Fibroblast of mammary gland (primary cell): ENCODE measurements at regions not wholly inside any gene's neighbourhood (a gene's known extent, or its start where the extent isn't known, plus 50 kb on each side); places are given as distances from the start of the nearest gene placed in this dataset.

Source experiments
- DNase-seq: peaks from one replicate; pipeline ENCODE4 v3.0.0-alpha.2; 2010; ENCODE audit warnings: low read depth
- H3K4me3 ChIP-seq: 2 replicates; pipeline ENCODE4 v1.5.1; 2011; ENCODE audit warnings: low read depth, mild to moderate bottlenecking, low read length, moderate library complexity; ENCODE audit not compliant: control insufficient read depth
- CTCF ChIP-seq: conservative IDR thresholded peaks from 2 replicates; pipeline ENCODE4 v1.5.1; 2011; ENCODE audit warnings: low read depth, low read length, inconsistent platforms; ENCODE audit not compliant: control insufficient read depth, insufficient read depth

DNA sequence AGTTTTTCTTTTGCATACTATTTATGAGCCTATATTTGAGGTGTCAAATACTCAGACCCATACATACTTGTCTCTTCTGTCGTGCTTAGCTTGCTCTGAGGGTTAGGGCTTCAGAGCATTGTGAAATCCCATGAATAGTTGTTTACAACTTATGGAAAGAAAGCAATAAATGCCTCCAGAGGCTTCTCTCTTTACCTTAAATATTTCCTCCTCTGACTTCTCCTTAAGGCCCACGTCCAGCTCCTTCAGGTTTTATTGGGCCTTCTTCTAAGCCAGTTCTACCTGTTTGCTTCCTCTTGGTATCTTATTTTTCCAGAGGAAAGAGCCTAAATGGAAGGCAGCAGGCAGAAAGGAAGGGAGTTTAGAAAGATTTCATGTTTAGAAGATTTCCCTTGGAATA, 218.6 kb downstream of the SPTSSA start:
- H3K4me3 ChIP-seq: no peak overlapping the region
- TF ChIP-seq CTCF: no peak
- DNase-seq: no peak

GRCh38 chr14:34243001-34243400, 219.0 kb downstream of the SPTSSA start:
- no peak for TF ChIP-seq CTCF

DNA sequence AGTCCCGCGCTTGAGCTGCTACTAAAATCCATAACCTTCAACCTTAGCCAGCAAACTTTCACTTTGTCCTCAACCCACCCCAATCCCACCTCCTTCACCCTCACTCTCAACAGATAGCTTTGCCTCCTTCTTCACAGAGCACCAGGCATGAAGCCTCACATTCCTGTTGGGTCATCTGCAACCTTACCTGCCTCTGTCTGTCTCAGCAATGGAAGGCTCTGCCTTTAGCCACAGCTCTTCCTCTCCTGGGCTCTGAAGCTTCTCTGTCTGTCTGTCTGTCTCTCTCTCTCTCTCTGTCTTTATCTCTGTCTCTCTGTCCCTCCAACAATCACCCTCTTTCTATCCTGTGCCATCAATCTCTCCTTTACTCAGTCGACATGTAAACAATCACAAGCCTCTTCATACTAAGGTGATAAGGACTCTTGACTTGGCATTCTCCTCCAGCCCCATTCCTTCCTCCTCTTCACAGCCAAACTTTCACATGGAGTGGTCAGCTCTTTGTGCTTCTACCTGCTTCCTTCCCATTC, 220.8 kb downstream of the SPTSSA start:
- DNase-seq: no peak
- H3K4me3 ChIP-seq: no peak overlapping the region
- TF ChIP-seq CTCF: no peak

More at GRCh38 chr14:34243001-34243400, 219.0 kb downstream of the SPTSSA start:
- no peak overlapping the region for H3K4me3 ChIP-seq
- no peak for DNase-seq

GRCh38 chr14:34238610-34239009, 223.4 kb downstream of the SPTSSA start:
- no peak for TF ChIP-seq CTCF
- no peak for DNase-seq
- H3K4me3 ChIP-seq: no peak overlapping the region

GRCh38 chr14:34237677-34238076, 224.4 kb downstream of the SPTSSA start:
- DNase-seq: no peak
- no peak for TF ChIP-seq CTCF
- no peak overlapping the region for H3K4me3 ChIP-seq

GRCh38 chr14:34237081-34237480, 225.0 kb downstream of the SPTSSA start:
- TF ChIP-seq CTCF: no peak
- DNase-seq: no peak
- no peak overlapping the region for H3K4me3 ChIP-seq
